ENCODE measurements at regions not wholly inside any gene's neighbourhood (a gene's known extent, or its start where the extent isn't known, plus 50 kb on each side); places are given as distances from the start of the nearest gene placed in this dataset.

DNA sequence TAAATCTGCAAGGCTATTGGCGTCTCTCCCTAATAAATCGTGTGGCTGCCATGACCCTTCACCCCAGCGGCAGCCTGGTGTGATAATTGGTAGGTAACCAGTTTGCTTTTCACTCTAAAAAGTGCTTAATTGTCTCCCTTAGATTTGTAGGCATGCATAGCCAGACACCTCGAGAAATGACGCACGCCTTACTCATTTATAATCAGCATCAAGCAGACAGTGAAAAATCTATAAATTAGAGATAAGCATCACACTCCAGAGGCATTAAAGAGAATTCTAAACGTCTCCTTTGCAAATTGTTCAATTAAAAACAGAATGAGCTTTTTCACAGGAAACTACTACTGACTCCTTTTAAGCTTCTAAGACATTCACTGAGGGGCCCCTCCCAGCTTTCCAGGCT is 110.2 kb upstream of the RPS6KA2 start:
- TF ChIP-seq POLR2A (IDR thresholded peaks at IDR 0.05), result no peak
- TF ChIP-seq, protein P1, sequence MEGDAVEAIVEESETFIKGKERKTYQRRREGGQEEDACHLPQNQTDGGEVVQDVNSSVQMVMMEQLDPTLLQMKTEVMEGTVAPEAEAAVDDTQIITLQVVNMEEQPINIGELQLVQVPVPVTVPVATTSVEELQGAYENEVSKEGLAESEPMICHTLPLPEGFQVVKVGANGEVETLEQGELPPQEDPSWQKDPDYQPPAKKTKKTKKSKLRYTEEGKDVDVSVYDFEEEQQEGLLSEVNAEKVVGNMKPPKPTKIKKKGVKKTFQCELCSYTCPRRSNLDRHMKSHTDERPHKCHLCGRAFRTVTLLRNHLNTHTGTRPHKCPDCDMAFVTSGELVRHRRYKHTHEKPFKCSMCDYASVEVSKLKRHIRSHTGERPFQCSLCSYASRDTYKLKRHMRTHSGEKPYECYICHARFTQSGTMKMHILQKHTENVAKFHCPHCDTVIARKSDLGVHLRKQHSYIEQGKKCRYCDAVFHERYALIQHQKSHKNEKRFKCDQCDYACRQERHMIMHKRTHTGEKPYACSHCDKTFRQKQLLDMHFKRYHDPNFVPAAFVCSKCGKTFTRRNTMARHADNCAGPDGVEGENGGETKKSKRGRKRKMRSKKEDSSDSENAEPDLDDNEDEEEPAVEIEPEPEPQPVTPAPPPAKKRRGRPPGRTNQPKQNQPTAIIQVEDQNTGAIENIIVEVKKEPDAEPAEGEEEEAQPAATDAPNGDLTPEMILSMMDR (IDR thresholded peaks at IDR 0.05 in 4 of 5, conservative IDR thresholded peaks at IDR 0.05 in 1 of 5), result no peak
